ENCODE measurements at regions not wholly inside any gene's neighbourhood (a gene's known extent, or its start where the extent isn't known, plus 50 kb on each side); places are given as distances from the start of the nearest gene placed in this dataset.

DNA sequence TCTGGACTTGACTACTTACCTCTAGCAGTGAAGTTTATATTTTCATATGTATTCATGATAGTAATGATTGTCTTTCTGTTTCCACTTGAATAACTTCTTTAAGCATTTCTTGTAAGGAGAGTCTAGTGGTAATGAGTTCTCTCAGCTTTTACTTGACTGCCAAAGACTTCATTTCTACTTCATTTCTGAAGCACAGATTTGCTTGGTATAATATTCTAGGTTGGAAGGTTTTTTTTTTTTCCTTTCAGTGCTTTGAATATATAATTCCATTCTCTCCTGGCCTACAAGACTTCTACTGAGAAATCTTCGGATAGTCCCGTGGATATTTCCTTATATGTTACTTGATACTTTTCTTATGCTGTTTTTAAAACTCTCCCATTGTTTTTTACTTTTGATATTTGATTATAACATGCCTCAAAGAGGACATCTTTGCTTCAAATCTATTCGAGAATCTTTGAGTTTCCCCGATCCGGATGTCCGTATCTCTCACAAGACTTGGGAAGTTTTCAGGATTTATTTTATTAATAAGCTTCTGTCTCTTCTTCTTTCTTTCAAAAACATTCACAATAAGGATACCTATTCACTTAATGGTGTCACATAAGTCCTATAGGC, 1560.0 kb downstream of the PCDH9 start:
- H3K4me3 ChIP-seq (ENCODE audit: insufficient read depth, low read depth, low read length, poor library complexity, severe bottlenecking), result no peak overlapping the region
- DNase-seq, result no peak

DNA sequence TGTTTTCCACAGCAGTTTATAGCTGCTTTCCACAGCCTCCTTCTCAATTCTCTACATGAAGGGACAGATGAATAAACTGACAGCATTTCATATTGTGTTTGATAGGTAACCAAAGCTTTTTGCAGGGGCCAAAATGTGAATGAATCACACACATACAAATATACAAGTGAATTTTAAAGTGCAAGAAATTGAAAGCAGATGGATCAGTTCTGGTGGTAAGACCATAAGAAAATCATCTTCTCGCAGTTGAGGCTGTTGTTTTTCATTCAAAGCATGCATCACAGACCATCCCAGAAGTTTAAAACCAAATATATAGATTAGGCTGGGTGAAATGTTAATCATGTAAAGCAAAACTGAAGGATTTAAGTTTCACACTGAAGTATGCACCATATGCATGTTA, 1569.4 kb downstream of the PCDH9 start:
- Histone ChIP-seq H3K4me1 (ENCODE audit: control insufficient read depth, insufficient read depth, low read length, poor library complexity, severe bottlenecking) (no peaks in the 10 kb centered on the region), H3K9me3 (ENCODE audit: control insufficient read depth, low read length) (no peaks in the 10 kb centered on the region), H3K4me3 (ENCODE audit: insufficient read depth, low read depth, low read length, poor library complexity, severe bottlenecking) (no peak overlapping the region), H3K27ac (ENCODE audit: insufficient read depth, low read length, poor library complexity, severe bottlenecking) (no peak overlapping the region), H3K36me3 (ENCODE audit: control insufficient read depth, insufficient read depth, low read length) (no peaks in the 10 kb centered on the region), H3K27me3 (replicated peaks; ENCODE audit: control insufficient read depth, insufficient read depth, low read length, poor library complexity, severe bottlenecking) (no peaks in the 10 kb centered on the region)
- no peak for DNase-seq

More for the DNA sequence above, 1560.0 kb downstream of the PCDH9 start:
- H3K27me3 ChIP-seq (replicated peaks; ENCODE audit: control insufficient read depth, insufficient read depth, low read length, poor library complexity, severe bottlenecking), result no peaks in the 10 kb centered on the region
- no peak overlapping the region for H3K27ac ChIP-seq (ENCODE audit: insufficient read depth, low read length, poor library complexity, severe bottlenecking)
- no peaks in the 10 kb centered on the region for H3K9me3 ChIP-seq (ENCODE audit: control insufficient read depth, low read length)
- no peaks in the 10 kb centered on the region for H3K36me3 ChIP-seq (ENCODE audit: control insufficient read depth, insufficient read depth, low read length)
- no peaks in the 10 kb centered on the region for H3K4me1 ChIP-seq (ENCODE audit: control insufficient read depth, insufficient read depth, low read length, poor library complexity, severe bottlenecking)

DNA sequence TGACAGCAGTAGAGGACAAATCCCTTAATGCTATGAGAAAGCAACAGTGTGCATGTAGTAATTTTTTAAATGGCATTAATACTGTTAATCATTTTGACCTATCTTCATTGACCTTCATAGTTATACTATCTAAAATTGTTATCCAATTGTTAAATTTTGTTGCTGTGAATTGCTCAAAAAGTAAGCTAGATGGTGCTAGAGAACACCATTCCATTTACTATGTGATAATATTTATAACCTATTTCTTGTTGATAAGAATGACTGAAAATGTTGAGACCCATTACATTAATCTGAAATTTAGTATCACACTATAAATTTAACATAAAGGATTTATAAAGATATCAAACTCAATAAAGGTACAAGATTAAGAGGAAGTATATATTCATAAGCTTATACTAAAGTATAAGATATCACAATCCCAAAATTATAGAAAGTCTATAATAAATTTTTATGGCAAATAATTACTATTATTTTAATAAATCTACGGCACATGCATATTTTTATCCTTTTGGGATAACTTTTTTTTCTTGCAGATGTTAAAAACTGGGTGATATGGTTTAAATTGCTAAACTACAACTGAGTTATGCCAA, 1573.3 kb downstream of the PCDH9 start:
- no peak for DNase-seq
- H3K36me3 ChIP-seq (ENCODE audit: control insufficient read depth, insufficient read depth, low read length), result no peaks in the 10 kb centered on the region
- H3K4me3 ChIP-seq (ENCODE audit: insufficient read depth, low read depth, low read length, poor library complexity, severe bottlenecking), result no peak overlapping the region
- no peaks in the 10 kb centered on the region for H3K27me3 ChIP-seq (replicated peaks; ENCODE audit: control insufficient read depth, insufficient read depth, low read length, poor library complexity, severe bottlenecking)
- no peak overlapping the region for H3K27ac ChIP-seq (ENCODE audit: insufficient read depth, low read length, poor library complexity, severe bottlenecking)
- no peaks in the 10 kb centered on the region for H3K4me1 ChIP-seq (ENCODE audit: control insufficient read depth, insufficient read depth, low read length, poor library complexity, severe bottlenecking)
- H3K9me3 ChIP-seq (ENCODE audit: control insufficient read depth, low read length), result no peaks in the 10 kb centered on the region

GRCh38 chr13:65653613-65654012, 1576.5 kb downstream of the PCDH9 start:
- no peaks in the 10 kb centered on the region for H3K27me3 ChIP-seq (replicated peaks; ENCODE audit: control insufficient read depth, insufficient read depth, low read length, poor library complexity, severe bottlenecking)
- H3K36me3 ChIP-seq (ENCODE audit: control insufficient read depth, insufficient read depth, low read length), result no peaks in the 10 kb centered on the region
- H3K4me1 ChIP-seq (ENCODE audit: control insufficient read depth, insufficient read depth, low read length, poor library complexity, severe bottlenecking), result no peaks in the 10 kb centered on the region
- no peak overlapping the region for H3K27ac ChIP-seq (ENCODE audit: insufficient read depth, low read length, poor library complexity, severe bottlenecking)
- H3K4me3 ChIP-seq (ENCODE audit: insufficient read depth, low read depth, low read length, poor library complexity, severe bottlenecking), result no peak overlapping the region
- no peak for DNase-seq
- H3K9me3 ChIP-seq (ENCODE audit: control insufficient read depth, low read length), result no peaks in the 10 kb centered on the region

GRCh38 chr13:65650321-65650720, 1579.8 kb downstream of the PCDH9 start:
- Histone ChIP-seq H3K4me1 (ENCODE audit: control insufficient read depth, insufficient read depth, low read length, poor library complexity, severe bottlenecking) (no peaks in the 10 kb centered on the region), H3K4me3 (ENCODE audit: insufficient read depth, low read depth, low read length, poor library complexity, severe bottlenecking) (no peak overlapping the region), H3K27ac (ENCODE audit: insufficient read depth, low read length, poor library complexity, severe bottlenecking) (no peak overlapping the region)

GRCh38 chr13:65642996-65643395, 1587.1 kb downstream of the PCDH9 start:
- H3K9me3 ChIP-seq (ENCODE audit: control insufficient read depth, low read length), result no peaks in the 10 kb centered on the region
- H3K27me3 ChIP-seq (replicated peaks; ENCODE audit: control insufficient read depth, insufficient read depth, low read length, poor library complexity, severe bottlenecking), result no peaks in the 10 kb centered on the region
- H3K36me3 ChIP-seq (ENCODE audit: control insufficient read depth, insufficient read depth, low read length), result no peaks in the 10 kb centered on the region
- H3K27ac ChIP-seq (ENCODE audit: insufficient read depth, low read length, poor library complexity, severe bottlenecking), result no peak overlapping the region
- DNase-seq, result no peak
- no peaks in the 10 kb centered on the region for H3K4me1 ChIP-seq (ENCODE audit: control insufficient read depth, insufficient read depth, low read length, poor library complexity, severe bottlenecking)
- no peak overlapping the region for H3K4me3 ChIP-seq (ENCODE audit: insufficient read depth, low read depth, low read length, poor library complexity, severe bottlenecking)

More at GRCh38 chr13:65650321-65650720, 1579.8 kb downstream of the PCDH9 start:
- DNase-seq, result no peak
- no peaks in the 10 kb centered on the region for H3K27me3 ChIP-seq (replicated peaks; ENCODE audit: control insufficient read depth, insufficient read depth, low read length, poor library complexity, severe bottlenecking)
- H3K9me3 ChIP-seq (ENCODE audit: control insufficient read depth, low read length), result no peaks in the 10 kb centered on the region
- H3K36me3 ChIP-seq (ENCODE audit: control insufficient read depth, insufficient read depth, low read length), result no peaks in the 10 kb centered on the region

DNA sequence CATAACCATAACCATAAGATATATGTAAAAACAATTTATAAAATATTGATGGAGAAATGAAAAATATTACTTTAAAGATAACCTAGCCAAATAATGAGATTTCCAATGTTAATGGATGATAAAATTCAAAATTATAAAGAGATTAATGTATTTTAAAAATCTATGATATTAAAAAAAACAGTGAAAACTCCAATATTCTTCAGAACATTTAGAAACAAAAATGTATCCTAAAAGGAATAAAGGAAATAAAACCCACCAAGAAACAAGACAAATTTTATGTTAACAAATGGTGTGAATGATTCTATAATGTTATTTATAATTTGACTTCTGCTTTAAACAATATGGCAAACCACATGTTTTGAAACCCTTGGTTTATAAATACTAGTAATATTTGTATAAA, 1587.8 kb downstream of the PCDH9 start:
- Histone ChIP-seq H3K36me3 (ENCODE audit: control insufficient read depth, insufficient read depth, low read length) (no peaks in the 10 kb centered on the region), H3K9me3 (ENCODE audit: control insufficient read depth, low read length) (peaks cover 4% of the 10 kb centered on the region), H3K27ac (ENCODE audit: insufficient read depth, low read length, poor library complexity, severe bottlenecking) (no peak overlapping the region), H3K27me3 (replicated peaks; ENCODE audit: control insufficient read depth, insufficient read depth, low read length, poor library complexity, severe bottlenecking) (no peaks in the 10 kb centered on the region), H3K4me1 (ENCODE audit: control insufficient read depth, insufficient read depth, low read length, poor library complexity, severe bottlenecking) (no peaks in the 10 kb centered on the region), H3K4me3 (ENCODE audit: insufficient read depth, low read depth, low read length, poor library complexity, severe bottlenecking) (no peak overlapping the region)
- no peak for DNase-seq

DNA sequence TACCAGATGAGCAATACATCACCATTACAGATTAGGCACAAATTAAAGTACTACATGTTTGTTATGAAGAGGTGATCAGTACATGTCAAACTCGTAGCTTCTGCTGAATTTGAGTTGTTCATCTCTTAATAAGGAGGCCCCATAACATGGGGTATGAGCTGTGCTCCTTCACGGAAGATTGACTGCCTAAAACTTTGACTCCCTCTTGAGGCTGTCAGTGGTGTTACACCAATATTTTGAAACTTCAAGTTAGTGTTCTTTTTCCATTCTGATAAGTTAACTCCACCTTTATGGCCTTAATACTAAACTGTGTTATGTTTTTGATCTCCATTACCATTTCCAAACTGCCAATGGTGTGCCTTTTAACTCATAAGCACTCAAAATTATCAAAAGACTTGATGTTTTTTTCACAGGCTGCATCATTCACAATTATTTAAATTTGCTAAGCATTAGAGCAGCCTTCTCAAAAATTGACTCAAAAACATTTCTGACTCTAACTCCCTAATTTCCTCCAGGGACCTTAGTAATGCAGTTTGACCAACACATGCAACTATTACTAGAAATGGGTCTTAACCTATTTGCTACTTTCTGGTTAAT, 1591.5 kb downstream of the PCDH9 start:
- H3K9me3 ChIP-seq (ENCODE audit: control insufficient read depth, low read length), result peaks cover 5% of the 10 kb centered on the region
- DNase-seq, result no peak
- no peaks in the 10 kb centered on the region for H3K4me1 ChIP-seq (ENCODE audit: control insufficient read depth, insufficient read depth, low read length, poor library complexity, severe bottlenecking)
- no peak overlapping the region for H3K27ac ChIP-seq (ENCODE audit: insufficient read depth, low read length, poor library complexity, severe bottlenecking)
- H3K4me3 ChIP-seq (ENCODE audit: insufficient read depth, low read depth, low read length, poor library complexity, severe bottlenecking), result no peak overlapping the region
- no peaks in the 10 kb centered on the region for H3K27me3 ChIP-seq (replicated peaks; ENCODE audit: control insufficient read depth, insufficient read depth, low read length, poor library complexity, severe bottlenecking)
- no peaks in the 10 kb centered on the region for H3K36me3 ChIP-seq (ENCODE audit: control insufficient read depth, insufficient read depth, low read length)

GRCh38 chr13:65633806-65634205, 1596.3 kb downstream of the PCDH9 start:
- Histone ChIP-seq H3K4me3 (ENCODE audit: insufficient read depth, low read depth, low read length, poor library complexity, severe bottlenecking) (no peak overlapping the region), H3K4me1 (ENCODE audit: control insufficient read depth, insufficient read depth, low read length, poor library complexity, severe bottlenecking) (no peaks in the 10 kb centered on the region), H3K36me3 (ENCODE audit: control insufficient read depth, insufficient read depth, low read length) (no peaks in the 10 kb centered on the region), H3K9me3 (ENCODE audit: control insufficient read depth, low read length) (peaks cover 5% of the 10 kb centered on the region), H3K27me3 (replicated peaks; ENCODE audit: control insufficient read depth, insufficient read depth, low read length, poor library complexity, severe bottlenecking) (no peaks in the 10 kb centered on the region), H3K27ac (ENCODE audit: insufficient read depth, low read length, poor library complexity, severe bottlenecking) (no peak overlapping the region)
- DNase-seq, result no peak

GRCh38 chr13:65631078-65631477, 1599.1 kb downstream of the PCDH9 start:
- no peak for DNase-seq
- Histone ChIP-seq H3K4me1 (ENCODE audit: control insufficient read depth, insufficient read depth, low read length, poor library complexity, severe bottlenecking) (no peaks in the 10 kb centered on the region), H3K27me3 (replicated peaks; ENCODE audit: control insufficient read depth, insufficient read depth, low read length, poor library complexity, severe bottlenecking) (no peaks in the 10 kb centered on the region), H3K36me3 (ENCODE audit: control insufficient read depth, insufficient read depth, low read length) (no peaks in the 10 kb centered on the region), H3K27ac (ENCODE audit: insufficient read depth, low read length, poor library complexity, severe bottlenecking) (no peak overlapping the region), H3K9me3 (ENCODE audit: control insufficient read depth, low read length) (no peaks in the 10 kb centered on the region), H3K4me3 (ENCODE audit: insufficient read depth, low read depth, low read length, poor library complexity, severe bottlenecking) (no peak overlapping the region)

Data from effector memory CD4-positive, alpha-beta T cell (primary cell).